NB4 (cell line): ENCODE measurements at regions not wholly inside any gene's neighbourhood (a gene's known extent, or its start where the extent isn't known, plus 50 kb on each side); places are given as distances from the start of the nearest gene placed in this dataset.

Experiments
- CTCF ChIP-seq: IDR thresholded peaks from one replicate; pipeline ENCODE4 v1.5.1; 2012; ENCODE audit warnings: low read depth, low read length
- POLR2A ChIP-seq: IDR thresholded peaks from 2 replicates; pipeline ENCODE4 v1.6.1; 2011; ENCODE audit warnings: mild to moderate bottlenecking; ENCODE audit not compliant: insufficient read length; ENCODE audit errors: extremely low read depth

- TF ChIP-seq POLR2A = no peak
- TF ChIP-seq CTCF = no peak
These were observed 97.2 kb upstream of the TNFAIP3 start for GRCh38 chr6:137769797-137770362.
